Umbilical cord (tissue), 1 donor: ENCODE measurements at regions not wholly inside any gene's neighbourhood (a gene's known extent, or its start where the extent isn't known, plus 50 kb on each side); places are given as distances from the start of the nearest gene placed in this dataset.
"Not testable (repeated sequence)": the region's sequence is repeated elsewhere in the genome, so short reads cannot be mapped to it uniquely, and the experiment has no call there.

Experiments
- DNase-seq: peaks from one replicate; pipeline ENCODE4 v3.0.0-alpha.2; 2015; ENCODE audit warnings: low spot score

DNA sequence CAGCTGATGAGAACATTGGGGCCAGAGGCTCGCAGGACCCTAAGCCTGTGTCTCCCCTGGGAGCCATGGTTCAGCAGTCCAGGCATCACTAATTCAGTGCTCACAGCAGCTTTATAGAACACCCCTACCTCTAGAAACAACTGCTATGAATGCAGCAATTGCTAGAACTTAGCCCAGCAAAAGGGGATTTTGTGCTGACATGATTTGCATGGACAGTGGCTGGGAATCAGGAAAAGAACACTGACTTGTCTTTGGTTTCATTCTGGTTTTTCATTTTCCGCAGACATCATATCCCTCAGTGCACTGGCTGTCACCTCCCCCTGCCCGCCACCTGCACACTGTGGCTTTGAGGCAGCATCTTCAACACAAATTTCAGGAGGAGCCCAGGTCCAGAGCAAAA is 3964.9 kb upstream of the TPTE start:
- not testable (repeated sequence) for DNase-seq

DNA sequence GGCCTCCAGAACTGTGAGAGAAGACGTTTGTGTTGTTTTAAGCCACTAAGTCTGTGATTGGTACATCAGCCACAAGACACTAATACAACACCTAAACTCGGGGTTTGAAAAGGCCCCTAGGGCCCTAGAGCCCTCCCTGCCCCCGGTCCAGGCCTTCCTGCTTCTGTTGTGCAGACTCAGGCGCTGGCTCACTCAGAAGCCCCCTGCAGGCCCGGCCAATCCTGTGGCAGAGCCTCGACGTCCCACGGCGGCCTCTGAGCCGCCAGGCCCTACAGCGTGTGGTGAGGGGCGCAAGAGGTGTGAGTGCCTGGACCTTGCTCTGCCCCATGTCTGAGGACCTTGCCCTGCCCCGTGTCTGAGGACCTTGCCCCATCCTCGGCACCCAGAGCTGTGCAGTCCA is 3964.0 kb upstream of the TPTE start:
- DNase-seq = not testable (repeated sequence)

DNA sequence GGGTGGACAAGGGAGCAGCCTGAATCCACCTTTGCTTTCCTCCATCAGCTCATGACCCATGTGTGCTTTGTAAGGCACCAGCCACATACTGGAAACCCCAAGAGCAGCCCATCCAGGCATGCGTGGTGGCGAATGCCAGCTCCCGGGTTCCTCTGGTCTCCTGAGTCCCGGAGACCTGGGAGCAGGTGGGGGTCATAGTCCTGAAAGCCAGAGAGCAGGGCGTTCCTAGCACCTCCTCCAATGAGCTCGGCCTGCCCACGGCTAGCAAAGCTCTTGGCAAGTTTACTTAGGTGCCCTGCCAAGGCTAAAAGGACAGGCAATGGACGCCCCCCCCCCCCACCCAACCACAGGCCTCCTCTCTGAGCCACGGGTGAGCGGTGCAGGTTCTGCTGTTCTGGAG is 3960.2 kb upstream of the TPTE start:
- DNase-seq = not testable (repeated sequence)

DNA sequence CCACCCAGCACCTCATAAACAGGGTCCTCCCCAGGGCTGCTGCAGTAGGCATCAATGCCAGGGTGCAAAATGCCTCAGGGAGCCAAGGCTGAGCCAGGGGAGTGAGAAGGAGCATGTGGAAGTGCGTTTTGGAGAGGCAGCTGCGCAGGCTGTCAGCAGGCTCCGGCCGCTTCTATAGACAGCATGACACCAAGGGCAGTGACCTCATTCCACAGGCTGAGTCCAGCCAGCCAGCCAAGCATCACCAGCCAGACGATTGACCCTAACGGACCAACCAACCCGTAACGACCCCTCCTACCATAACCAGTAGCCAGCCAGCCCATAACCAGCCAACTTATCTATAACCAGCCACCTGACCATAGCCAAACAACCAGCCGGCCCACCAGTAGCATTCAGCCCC is 3959.8 kb upstream of the TPTE start:
- not testable (repeated sequence) for DNase-seq

DNA sequence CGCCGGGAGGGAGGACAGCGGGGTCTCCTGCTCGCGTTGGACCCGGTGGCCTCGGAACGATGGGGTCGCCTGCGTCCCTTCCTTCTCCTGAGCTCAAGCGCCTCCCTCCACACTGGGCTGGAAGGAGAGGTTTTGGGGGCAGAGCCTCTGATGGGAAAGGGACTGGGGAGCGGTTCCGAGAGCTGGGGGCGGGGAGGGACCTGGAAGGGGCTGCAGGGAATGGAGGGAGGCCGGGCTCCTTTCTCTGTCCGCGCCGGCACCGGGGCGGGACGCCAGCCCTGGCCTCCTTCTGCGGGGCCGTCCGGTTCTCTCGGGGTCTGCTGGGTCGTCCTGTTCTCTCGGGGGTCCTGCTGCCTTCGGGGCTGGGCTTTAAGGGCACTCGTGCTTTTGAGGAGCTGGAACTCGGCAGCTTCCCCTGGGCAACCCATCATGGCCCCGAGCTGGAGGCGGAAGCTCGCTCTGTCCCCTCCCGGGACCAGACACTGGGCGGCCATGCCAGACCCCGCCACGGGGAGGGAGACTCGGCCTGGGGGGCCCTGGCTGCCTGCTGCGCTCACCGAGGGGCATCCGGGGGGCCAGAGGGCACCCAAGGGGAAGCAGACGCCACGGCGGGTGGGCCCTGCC is 3956.7 kb upstream of the TPTE start:
- DNase-seq = not testable (repeated sequence)

DNA sequence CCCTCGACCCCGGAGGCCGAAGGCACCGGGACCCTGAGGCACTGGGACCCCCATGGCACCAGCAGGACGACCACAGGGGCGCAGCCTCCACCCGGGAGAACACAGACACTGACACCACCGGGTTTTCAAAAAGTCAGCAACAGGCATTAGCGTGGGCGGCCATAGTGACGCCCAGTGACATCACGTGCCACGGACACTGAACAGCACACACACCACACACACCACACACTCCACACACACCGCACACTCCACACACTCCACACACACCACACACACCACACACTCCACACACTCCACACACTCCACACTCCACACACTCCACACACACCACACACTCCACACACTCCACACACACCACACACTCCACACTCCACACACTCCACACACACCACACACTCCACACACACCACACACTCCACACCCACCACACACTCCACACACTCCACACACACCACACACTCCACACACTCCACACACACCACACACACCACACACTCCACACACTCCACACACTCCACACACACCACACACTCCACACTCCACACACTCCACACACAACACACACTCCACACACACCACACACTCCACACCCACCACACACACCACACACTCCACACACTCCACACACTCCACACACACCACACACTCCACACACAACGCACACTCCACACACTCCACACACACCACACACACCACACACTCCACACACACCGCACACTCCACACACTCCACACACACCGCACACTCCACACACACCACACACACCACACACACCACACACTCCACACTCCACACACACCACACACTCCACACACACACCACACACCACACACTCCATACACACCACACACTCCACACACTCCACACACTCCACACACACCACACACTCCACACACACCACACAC is 3955.9 kb upstream of the TPTE start:
- peak; percentile 15 for DNase-seq

DNA sequence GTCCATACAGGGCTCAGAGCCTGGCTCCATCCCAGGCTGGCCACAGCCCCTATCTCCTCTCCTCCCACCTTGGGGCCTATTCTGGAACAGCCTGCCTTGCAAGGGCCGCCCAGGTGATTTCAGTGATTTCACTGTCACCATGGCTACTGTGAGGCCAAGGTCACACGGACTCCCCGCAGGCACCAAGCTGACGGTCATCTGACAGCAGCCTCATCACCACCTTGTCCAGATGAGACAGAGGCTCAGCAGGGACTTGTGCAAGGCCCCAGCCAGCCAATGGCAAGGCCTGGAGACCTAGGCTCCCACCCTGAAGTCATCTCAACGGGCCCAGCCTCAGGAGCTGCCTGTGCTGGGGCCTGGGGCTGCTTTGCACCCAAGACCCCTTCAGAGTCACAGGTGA is 3953.8 kb upstream of the TPTE start:
- DNase-seq = not testable (repeated sequence)

DNA sequence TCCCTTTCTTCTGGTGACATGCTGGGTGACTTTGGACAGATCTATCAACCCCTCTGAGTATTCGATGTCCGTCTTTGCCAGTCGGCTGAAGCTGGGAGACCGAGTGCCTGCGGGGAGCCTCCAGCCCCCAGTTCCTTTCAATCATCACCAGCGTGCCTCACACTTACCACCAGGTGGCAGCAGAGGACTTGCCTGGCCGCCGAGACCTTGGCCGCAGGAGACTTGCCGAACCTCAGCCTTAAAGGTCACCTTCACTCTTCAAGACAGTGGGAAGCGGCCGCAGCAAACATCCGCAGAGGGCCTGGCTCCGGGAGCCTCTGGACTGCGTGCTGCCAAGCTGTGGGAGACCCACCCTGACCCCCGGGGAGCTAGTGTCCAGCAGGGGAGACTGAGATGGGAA is 3952.2 kb upstream of the TPTE start:
- not testable (repeated sequence) for DNase-seq

DNA sequence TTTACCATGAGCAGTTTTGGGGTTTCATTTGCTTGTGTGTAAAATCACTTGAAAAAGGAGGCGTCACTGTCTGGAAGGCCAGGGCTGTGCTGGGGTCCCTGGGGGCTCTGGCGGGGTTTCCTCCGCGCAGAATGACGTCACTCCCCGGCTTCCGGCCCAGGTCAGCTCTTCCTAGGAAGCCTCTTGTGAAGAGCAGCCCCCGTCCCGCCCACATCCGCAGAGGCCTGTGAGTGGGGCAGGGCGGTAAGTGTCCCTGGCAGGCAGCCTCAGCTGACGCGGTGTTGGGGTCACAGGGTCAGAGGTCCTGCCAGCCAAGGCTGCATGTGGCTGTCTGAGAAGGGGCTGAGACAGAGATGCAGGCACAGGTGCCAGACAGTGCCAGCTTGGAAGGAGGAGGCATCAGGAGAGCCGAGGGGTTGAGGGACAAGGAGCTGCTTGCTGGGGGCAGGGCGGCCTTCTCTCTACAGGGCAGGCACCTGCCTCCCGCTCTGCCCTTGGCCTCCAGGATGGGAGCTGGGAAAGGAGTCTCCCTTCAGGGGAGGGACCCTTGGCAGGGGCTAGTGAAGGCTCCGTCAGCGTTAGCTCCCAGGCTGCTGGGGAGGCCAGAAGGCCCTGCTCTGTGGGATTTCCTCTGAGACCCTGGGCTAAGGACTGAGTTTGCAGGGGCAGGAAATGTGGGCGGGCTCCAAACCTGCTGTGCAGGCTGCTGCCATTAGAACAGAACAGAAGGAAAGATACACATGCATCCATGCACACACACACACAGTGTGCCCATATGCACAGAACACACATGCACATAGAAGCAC is 3951.6 kb upstream of the TPTE start:
- DNase-seq = not testable (repeated sequence)

DNA sequence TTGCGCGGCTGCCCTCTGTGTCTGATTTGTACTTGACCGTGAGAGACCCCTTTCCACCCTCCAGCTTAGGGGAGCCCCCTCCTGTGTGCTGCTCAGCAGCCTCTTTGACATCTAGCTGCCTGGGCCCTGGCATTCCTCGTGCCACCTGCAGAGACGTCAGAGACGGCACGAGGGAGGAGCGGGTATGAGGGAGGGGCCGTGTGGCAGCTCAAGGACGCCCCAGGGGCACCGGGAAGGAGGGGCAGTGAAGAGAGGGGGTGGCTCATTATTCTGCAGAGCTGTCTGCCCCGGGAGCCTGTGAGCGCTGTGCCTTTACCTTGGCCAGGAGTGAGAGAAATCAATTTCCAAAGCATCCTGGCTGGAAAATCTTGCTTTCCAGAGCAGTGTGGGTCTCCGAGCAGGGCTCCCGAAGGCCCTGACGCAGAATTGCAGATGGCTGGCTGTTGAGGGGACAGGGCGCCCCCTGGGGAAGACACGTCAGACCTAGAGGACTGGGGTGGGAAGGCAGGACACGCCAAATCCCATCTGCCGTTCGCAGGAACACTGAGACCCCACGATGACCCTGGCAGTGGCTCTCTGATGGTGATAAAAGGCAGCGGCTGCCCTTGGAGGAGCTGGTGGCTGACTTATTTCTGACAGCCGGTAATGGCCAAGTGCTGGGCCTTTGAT is 3950.5 kb upstream of the TPTE start:
- DNase-seq = not testable (repeated sequence)

DNA sequence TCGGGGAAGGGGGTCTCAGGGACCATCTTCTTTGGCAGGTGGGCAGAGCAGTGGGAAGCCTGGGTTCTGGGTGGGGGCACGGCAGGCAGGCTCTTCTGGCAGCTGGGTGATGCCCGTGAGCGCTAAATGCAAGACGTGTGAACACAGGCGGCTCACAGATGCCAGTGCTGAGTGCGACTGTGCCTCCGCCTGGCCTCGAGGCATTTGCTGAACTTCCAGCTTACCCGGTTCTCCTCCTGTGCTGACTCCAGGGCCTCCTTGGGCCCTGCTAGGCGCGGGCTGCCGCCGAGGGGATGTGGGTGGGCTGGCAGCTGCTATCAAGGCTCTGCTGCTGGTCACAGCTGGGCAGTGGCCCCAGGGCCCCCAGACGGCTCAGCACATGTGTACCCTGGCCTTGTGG is 3947.8 kb upstream of the TPTE start:
- DNase-seq = not testable (repeated sequence)

DNA sequence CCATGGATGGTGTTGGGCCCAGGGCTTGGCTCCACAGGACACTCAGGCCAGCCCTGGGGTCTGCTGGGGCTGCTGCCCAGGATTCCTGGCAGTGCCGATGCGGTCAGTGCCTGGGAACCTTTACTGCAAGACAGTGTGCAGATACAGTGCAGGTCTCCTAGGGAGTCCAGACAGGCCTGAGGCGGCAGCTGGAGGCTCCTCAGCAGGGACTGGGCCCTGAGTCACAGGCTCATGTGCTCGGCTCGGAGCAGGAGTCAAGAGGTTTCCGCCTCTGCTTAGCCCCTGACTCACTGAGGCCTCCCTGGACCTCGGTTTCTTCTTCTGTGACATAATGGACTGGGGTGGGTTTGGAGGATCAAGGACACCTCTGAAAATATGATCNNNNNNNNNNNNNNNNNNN is 3941.6 kb upstream of the TPTE start:
- not testable (repeated sequence) for DNase-seq
